HG03521 (cell line): ENCODE measurements at regions not wholly inside any gene's neighbourhood (a gene's known extent, or its start where the extent isn't known, plus 50 kb on each side); places are given as distances from the start of the nearest gene placed in this dataset.

ENCODE experiments used
- ATAC-seq: cut with Tn5 transposase; IDR thresholded peaks from one replicate; pipeline ENCODE4 v1.9.1; 2021; ENCODE audit warnings: mild to moderate bottlenecking, moderate library complexity; ENCODE audit not compliant: unreplicated experiment

DNA sequence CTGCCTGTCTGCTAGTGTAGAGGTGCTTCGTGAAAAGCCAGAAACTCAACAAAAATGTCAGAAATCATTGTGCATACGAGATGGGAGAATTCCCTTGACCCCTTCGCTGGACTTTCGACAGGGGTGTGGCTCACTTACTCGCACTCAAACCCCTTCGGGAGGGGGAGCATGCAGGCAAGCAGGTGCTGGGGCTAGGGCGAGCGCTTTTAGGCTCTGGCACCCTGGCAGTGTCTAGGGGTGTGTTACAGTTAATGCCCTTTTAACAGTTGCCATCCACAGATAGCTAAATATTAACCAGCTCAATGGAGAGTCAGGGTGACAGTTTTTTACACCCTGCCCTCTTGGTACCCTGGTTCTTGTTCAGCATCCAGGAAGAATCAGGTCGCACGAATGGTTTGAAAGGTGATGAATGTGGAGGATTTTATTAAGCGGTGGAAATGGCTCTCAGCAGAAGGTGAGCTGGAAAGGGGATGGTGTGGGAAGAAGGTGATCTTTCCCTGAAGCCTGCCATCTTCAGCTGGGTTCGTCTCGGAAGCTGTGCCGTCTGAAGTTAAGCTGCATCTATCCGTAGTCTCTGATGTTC, 59.6 kb upstream of the SHANK2 start:
- no peak for ATAC-seq

DNA sequence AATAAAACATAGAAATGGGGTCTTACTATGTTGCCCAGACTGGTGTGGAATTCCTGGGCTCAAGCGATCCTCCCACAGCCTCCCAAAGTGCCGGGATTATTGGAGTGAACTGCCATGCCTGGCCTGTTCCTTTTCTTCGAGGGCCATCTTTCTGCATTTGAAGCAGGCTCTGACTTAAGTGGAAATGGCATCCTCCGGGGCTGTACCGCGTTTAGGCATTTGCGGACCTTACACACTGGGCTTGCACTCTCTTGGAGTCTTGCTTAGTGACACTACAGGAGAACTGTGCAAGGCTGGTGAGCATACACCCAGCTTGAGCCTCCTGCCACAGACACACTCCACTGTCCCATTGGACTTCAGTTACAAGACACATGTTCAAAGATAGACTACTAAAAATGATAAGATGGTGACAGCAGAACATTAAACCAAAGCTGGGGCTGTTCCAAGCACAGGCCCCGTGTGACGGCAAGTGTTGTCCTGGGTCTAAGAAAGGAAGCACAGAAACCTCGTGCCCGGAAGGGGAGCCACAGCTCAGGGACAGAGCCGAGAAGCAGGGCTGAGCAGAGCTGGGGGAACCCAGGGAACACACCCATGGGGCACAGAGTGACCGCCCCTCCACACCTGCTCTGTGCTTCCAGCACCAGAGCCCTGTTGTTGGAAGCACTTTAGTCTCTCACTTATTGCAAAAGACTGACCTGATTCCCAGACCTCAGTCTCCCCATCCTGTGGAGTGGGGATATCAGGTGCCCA, 59.0 kb upstream of the SHANK2 start:
- ATAC-seq: no peak

DNA sequence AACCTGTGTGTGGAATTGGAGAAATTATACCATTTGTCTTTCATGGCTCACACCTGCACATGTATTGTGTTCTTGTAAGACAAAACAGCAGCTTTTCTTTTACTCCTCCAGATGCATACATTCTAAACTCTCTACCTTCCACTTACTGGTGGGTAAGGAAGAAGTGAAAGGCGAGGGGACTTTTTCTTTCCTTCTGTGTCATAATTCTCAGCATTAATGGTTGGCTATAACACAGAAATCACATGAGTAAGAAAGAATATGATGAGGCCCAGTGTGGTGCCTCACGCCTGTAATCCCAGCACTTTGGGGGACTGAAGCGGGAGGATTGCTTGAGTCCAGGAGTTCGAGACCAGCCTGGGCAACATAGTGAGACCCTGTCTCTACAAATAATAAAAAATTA, 57.8 kb upstream of the SHANK2 start:
- ATAC-seq: no peak

DNA sequence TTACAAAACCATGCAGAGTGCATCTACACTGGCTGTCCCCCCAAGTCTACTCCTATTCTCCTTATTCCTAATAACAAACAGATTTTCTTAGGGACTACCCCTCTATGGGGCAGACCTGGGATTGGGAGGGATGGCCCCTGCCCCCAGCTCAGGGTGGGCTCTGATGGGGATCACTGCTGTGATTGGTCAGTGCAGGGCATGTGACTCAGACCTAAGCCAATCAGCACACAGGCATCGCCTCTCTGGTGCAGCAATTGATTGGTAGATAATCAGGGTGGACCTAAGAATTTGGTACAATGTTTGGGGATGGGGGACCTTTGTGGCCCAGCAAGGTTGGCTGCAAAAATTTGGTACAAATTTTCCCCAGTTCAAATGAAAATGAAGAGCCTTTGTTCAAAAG, 57.2 kb upstream of the SHANK2 start:
- ATAC-seq: no peak

DNA sequence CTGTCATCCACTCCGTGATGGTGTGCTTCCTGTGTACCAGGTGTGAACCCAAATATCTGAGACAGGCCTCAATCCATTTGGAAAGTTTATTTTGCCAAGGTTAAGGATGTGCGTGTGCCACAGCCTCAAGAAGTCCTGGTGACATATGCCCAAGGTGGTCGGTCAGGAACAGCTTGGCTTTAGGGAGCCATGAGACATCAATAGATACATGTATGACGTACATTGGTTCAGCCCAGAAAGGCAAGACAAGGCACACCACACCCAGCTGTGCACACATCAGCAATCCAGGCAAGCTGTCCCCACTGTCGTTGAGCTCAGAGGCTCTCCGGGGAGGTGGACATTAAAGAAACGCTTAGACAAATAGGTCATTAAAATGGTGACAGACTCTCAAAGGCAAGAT, 56.8 kb upstream of the SHANK2 start:
- ATAC-seq: no peak

DNA sequence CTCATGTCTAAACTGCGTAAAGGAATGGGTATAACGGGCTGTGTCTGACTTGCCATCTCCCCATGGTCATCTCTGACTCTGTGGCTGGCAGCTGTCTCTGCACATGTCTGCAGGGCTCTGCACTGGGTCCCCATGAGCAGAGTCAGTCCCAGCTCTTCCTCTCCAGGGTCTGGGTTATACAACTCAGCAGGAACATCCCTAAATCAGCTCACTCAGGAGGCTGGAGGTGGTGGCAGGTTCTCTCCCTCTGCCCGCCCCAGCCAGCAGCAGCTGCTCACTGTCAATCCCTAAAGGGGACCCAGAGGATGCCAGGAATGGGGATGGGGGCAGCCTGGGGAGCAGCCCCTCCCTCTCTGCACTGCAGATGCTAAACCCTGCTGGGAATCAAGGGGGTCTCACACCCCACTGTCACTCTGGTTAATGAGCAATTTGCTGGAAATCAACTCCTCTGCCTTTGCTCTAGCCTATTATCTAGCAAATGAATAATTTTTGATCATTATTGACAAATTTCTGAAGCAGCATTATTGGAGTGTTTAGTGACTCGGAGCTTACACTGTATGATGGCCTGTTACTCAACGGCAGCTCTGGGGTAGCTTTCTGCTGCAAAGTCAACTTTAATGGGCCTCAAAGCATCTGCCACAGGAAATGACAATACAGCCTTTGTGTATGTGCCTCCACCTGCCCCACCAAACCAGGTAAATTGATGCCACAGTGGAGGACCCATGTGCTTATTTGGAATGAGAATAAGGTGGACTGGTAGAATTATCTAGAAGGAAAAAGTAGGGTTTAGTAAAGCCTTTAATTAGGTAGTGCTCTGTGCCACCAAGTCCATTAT, 55.7 kb upstream of the SHANK2 start:
- ATAC-seq: no peak

DNA sequence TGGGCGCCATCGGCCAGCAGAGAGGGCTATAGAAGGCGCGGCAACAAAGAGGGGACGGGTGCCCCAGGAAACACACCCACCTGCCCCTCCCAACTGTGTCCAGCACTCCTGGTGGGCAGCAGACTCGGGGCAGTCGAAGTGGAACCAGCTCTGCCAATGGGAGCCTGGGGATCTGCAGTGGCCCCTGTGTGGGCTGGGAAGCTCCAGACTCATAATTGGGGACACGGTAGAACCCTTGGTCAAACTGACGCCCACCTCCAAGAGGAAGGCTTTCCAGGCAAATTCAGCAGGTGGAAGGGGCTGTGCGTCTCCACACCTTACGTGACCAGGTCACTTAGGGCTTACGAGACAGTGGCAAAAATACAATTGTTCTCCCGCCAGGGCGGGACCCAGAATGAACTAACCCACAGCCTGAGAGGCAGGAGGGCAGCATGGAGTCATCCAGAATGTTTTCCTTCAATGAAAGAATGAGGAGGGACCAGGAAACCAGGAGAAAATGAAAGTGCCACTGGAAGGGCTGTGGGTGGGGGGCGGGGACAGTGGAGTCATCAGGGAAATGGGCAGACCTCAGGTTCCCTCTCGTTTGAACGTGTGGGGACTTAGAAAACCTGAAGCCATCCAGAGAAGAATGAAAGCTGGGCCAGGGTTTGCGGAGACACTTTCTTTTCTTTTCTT, 53.2 kb upstream of the SHANK2 start:
- ATAC-seq: no peak

DNA sequence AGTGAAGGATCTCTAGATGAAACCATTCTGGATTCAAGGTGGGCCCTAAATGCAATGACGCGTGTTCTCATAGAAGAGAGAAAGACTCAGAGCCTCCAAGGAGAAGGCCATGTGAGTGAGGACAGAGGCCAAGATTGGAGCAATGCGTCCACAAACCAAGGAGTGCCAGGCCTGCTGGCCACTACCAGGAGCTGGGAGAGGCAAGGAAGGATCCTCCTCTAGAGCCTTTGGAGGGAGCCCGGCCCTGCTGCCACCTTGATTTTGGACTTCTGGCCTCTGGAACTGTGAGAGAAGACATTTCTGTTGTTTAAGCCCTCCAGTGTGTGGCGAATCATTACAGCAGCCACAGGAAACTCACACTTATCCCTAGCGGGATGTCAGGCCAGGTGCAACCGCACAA, 52.7 kb upstream of the SHANK2 start:
- no peak for ATAC-seq

DNA sequence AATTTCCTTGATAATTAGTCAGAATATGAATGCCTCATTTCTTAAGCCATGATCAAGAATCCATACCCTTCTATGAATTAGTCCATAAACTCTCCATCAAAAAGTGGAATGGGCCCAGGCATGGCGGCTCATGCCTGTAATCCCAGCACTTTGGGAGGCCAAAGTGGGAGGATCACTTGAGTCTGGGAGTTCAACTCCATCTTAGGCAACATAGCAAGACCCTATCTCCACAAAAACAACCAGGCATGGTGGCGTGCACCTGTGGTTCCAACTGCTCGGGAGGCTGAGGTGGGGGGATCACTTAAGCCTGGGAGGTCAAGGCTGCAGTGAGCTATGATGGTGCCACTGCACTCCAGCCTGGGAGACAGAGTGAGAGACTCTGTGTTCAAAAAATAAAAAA, 52.1 kb upstream of the SHANK2 start:
- no peak for ATAC-seq

DNA sequence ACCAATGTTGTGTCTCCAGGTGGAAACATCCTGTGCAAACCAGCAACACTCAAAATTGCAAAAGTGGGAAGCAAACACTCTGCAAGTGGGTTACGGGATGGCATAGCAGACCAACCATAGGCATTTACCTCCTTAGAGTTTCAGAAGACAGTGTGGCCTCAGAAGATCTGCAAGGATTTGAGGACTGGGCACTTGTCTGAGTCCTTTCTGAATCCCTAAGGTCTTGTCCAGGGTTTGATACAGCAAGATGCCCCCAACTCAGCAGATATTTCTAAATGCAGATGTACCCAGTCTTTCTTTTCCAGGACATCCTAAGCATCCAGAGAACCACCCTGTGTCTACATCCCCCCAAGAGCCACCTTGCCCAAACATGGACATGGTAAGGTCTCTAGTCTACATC, 51.7 kb upstream of the SHANK2 start:
- no peak for ATAC-seq

DNA sequence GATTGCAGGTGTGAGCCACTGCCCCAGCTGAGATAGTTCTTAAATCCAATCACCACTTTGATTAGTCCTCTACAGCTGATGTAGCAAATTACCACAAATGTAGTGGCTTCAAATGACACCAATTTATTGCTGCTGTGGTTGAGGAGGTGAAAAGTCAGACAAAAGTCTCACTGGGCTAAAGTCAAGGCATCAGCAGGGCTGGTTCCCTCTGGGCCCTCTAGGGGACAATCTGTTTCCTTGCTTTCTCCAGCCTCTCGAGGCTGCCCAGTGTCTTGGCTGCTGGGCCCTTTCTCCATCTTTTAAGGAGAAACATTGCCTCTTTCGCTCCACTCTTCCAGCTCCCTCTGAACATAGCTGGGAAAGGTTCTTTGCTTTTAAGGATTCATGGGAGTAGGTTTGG, 50.5 kb upstream of the SHANK2 start:
- no peak for ATAC-seq

DNA sequence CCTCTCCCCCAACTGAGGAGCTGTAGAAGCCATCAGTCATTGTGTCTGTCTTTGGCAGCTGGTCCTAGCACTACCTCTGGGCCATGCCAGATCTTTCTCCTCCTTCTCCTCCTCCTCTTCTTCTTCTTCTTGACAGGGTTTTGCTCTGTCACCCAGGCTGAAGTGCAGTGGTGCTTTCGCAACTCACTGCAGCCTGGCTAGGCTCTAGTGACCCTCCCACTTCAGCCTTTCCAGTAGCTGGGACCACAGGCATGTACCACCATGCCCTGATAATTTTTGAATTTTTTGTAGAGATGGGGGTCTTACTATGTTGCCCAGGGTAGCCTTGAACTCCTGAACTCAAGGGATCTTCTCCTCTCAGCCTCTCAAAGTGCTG, 50.1 kb upstream of the SHANK2 start:
- ATAC-seq: no peak
